Adipose tissue (tissue), 3 donors: ENCODE measurements at regions not wholly inside any gene's neighbourhood (a gene's known extent, or its start where the extent isn't known, plus 50 kb on each side); places are given as distances from the start of the nearest gene placed in this dataset.

Experiments
- H3K27ac ChIP-seq: one replicate; pipeline ENCODE4 v1.5.1; 2013; ENCODE audit warnings: low read depth, low read length
- WGBS, 3 donors: extraction: QIAGEN DNeasy Blood & Tissue Kit; methylation state at CpG; one replicate each; pipeline ENCODE4 v1.1.7; 2013; 5-methylcytosine and 5-hydroxymethylcytosine counted together
- donor health status: healthy with polysubstance abuse.
- donor health status: Bipolar disorder and iron deficiency.
- donor health status: healthy.

- WGBS, 3 donors, result 59 to 94% (median 90%) methylated on average over 7 of the region's 7 CpGs
- H3K27ac ChIP-seq, result no peak overlapping the region
Measured at GRCh38 chr21:16563795-16564194, 834.0 kb downstream of the USP25 start.

DNA sequence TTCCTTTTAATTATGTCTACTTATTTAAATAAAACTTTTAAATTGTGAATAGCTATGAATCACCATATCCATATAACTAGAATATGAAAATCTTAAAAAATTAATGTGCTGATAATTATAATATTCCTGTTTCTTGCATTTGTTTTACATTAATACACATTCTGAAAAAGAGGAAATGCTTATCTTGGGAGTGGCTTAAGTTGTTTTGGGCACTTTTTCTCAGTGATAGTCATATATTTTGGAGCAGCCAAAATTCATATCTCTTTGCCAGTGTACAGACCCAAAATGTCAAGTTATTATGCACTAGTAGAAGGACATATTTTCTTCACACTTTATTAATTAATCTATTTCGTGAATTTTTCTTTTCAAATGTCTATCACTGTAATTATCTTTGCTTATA is 838.5 kb downstream of the USP25 start:
- no peak overlapping the region for H3K27ac ChIP-seq
- WGBS, 3 donors, result 65 to 77% (median 70%) methylated on average over 1 of the region's 1 CpG

- no peak overlapping the region for H3K27ac ChIP-seq
- WGBS, 3 donors, result 57 to 87% (median 82%) methylated on average over 2 of the region's 2 CpGs
Measured at GRCh38 chr21:16568661-16569060, 838.9 kb downstream of the USP25 start.

GRCh38 chr21:16569679-16570078 is 839.9 kb downstream of the USP25 start:
- H3K27ac ChIP-seq, result no peak overlapping the region
- WGBS, 3 donors, result 89 to 100% (median 94%) methylated on average over 1 of the region's 1 CpG

DNA sequence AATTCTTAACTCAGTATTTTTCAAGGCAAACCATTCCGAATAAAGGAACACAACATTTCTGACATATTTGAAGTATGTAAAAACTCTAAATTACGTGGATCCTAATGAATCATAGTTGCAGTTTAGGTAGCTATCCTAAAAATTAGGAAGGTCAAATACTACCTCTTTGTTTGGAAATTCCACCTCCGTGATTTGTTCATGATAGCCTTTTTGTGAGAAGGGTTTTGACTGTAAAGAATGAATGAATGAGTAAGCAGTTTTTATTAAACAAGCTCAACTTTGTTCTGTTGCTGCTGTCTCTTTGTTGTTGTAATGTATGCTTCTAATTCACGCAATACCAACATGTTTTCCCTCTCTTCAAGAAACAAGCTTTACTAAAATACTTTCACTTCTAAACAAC is 840.4 kb downstream of the USP25 start:
- WGBS, 3 donors, result 77 to 89% (median 86%) methylated on average over 4 of the region's 4 CpGs
- H3K27ac ChIP-seq, result no peak overlapping the region

DNA sequence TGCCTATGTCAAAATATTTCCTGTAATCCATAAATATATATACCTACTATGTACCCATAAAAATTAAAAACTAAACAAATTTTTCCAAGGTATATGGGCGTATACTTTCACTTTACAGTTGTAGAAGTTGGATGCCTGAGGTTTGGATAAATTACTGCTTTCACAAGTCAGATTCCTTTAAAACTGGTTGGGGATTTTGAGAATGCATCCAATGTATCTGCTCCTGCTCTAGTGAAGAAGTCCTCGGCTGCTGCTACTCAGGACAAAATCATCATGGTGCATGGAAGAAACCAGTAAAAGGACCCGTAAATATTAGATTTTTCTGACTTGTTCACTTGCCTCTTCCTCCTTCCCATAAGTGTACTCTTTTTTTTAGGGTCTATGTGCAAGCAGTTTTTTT is 841.1 kb downstream of the USP25 start:
- 81 to 86% (median 84%) methylated on average over 3 of the region's 3 CpGs for WGBS, 3 donors
- no peak overlapping the region for H3K27ac ChIP-seq

GRCh38 chr21:16571594-16571993 is 841.8 kb downstream of the USP25 start:
- WGBS, 3 donors, result 87 to 93% (median 88%) methylated on average over 3 of the region's 3 CpGs

DNA sequence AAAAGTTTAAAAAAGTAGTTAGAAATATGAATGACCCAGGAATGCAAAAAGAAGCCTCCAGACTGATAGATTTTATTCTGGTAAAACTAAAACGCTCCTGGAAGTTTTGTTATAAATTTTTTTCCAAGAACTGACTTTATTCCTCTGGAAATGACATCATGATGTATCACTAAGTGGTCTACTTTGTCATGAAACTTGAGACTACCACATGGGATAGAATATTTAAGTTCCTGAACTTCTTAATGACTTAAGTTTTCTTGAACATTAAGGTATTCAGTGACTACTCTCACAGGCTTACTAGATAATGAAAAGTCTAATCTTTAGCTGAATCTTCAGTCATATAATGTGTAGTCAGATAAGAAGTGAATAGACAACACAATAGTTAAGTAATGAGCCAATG is 842.2 kb downstream of the USP25 start:
- 69 to 80% (median 78%) methylated on average over 1 of the region's 1 CpG for WGBS, 3 donors
- H3K27ac ChIP-seq, result no peak overlapping the region

More at GRCh38 chr21:16571594-16571993, 841.8 kb downstream of the USP25 start:
- no peak overlapping the region for H3K27ac ChIP-seq

- 72 to 100% (median 74%) methylated on average over 1 of the region's 1 CpG for WGBS, 3 donors
- H3K27ac ChIP-seq, result no peak overlapping the region
Measured at GRCh38 chr21:16573578-16573977, 843.8 kb downstream of the USP25 start.

DNA sequence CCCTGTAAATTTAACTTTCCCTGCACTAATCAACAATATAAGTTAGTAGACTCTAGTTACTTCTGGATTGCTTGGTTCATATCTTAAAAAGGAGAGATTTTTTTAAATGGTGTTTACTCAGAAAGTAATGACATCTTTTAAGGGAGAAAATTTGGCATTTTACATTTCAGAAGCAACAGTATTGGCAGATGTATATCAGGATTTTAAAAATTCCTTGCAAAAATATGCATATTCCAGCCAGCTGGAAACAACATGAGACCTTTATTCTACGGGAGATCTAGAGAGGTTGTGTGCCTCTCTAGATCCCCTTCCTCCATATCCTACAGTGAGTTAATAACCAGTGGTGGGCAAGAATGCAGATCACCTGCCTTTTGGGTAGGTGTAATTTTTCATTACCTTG is 848.2 kb downstream of the USP25 start:
- WGBS, 3 donors, result 55 to 89% (median 73%) methylated on average over 1 of the region's 1 CpG
- H3K27ac ChIP-seq, result no peak overlapping the region

- 36 to 47% (median 46%) methylated on average over 3 of the region's 3 CpGs for WGBS, 3 donors
- no peak overlapping the region for H3K27ac ChIP-seq
Measured at GRCh38 chr21:16578912-16579311, 849.1 kb downstream of the USP25 start.

DNA sequence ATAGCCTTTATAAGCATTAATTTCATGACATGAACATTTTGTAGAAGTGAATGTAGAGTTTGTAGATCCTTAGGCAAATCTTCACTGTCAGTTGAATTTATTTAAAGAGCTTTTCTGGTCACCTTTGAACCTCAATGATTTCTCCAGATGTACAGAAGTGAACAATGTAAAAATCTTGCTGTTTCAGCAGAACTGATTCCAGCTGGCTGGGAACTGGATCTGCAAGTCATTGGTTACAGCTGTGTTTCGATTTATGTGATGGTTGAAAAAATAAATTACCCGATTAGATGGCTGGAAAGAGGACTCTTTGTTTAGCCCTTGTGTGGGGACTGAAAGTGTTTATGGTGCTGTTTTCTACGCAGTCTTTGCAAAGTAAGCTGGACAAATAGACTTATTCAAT is 849.8 kb downstream of the USP25 start:
- no peak overlapping the region for H3K27ac ChIP-seq
- WGBS, 3 donors, result 18 to 45% (median 32%) methylated on average over 3 of the region's 3 CpGs

DNA sequence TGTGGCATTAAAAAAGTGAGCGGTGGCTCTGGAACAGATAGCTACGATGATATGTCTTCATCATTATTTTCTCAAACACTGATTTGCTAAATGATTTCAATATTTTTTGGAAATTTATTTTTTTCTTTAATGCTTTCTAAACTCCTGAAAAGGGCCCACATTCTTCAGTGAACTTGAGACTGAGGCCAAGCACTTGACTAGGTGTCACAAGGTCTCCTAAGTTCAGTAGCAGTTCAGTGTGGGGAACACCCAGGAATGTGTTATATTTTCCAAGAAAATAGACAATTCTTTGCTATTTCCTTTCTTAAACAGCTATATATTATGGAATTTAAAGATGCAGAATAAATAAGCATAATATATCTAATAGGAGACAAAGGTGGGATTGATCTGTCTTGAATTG is 850.9 kb downstream of the USP25 start:
- no peak overlapping the region for H3K27ac ChIP-seq
- WGBS, 3 donors, result 78 to 91% (median 90%) methylated on average over 2 of the region's 2 CpGs

DNA sequence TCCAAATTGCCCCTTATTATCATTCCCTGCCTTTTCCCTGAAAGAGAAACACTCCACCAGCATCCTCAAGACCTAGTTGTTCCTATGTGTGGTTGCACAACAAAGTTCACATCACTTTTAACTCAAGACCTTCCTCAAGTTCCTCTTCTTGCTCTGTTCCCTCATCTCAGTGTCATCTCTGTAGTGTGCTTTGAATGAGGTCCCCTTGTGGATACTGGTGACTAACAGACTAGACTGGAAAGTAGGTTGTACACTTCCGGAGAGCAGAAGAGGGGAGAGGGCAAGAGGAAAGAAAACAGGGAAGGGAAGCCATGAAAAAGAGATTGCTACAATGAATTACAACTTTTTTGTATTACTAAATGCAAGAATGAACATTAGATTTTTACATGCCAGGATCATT is 853.8 kb downstream of the USP25 start:
- 74 to 89% (median 83%) methylated on average over 1 of the region's 1 CpG for WGBS, 3 donors
- H3K27ac ChIP-seq, result no peak overlapping the region

DNA sequence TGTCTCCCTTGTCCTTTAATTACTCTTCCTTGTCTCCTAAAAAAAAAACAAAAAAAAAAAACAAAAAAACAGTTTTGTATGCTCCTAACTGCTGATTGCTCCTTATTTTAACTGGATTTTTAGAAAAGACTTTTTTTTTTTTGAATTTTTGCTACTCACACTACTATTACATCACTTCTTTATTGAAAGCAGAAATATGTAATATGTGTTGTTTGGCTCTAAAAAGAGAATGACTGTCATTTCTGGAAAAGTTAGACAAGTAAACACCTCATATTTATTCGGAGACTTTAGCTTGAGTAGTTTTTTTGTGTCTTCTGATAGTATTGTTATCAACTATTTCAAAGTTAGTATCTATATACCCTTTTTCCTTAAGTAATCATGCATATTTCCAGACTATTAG is 855.0 kb downstream of the USP25 start:
- H3K27ac ChIP-seq, result no peak overlapping the region
- WGBS, 3 donors, result 61 to 75% (median 68%) methylated on average over 1 of the region's 1 CpG

DNA sequence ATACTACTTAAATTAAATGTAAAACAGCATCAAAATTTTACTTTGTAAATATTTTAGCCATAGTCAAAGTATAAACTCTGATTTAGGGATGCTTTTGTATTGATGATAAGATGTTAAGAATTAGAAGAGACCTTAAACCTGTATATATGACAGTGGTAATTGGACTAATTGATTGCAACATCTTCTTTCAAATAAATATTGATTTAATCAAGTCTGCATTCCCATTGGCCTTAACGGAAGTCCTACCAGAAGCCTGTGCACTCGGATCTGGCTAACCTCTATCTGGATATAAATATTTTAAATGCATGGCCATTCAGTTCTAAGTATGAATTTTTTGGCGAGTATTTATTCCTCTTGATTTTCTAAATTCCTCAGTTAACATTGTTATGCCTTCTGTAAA is 856.1 kb downstream of the USP25 start:
- WGBS, 3 donors, result 88 to 93% (median 88%) methylated on average over 3 of the region's 3 CpGs
- H3K27ac ChIP-seq, result no peak overlapping the region

- 24 to 39% (median 28%) methylated on average over 6 of the region's 6 CpGs for WGBS, 3 donors
- no peak overlapping the region for H3K27ac ChIP-seq
Measured at GRCh38 chr21:16587141-16587581, 857.4 kb downstream of the USP25 start.

GRCh38 chr21:16587681-16588375 is 858.0 kb downstream of the USP25 start:
- WGBS, 3 donors, result 14 to 42% (median 39%) methylated on average over 7 of the region's 7 CpGs
- H3K27ac ChIP-seq, result peak overlapping the region; percentile 53

DNA sequence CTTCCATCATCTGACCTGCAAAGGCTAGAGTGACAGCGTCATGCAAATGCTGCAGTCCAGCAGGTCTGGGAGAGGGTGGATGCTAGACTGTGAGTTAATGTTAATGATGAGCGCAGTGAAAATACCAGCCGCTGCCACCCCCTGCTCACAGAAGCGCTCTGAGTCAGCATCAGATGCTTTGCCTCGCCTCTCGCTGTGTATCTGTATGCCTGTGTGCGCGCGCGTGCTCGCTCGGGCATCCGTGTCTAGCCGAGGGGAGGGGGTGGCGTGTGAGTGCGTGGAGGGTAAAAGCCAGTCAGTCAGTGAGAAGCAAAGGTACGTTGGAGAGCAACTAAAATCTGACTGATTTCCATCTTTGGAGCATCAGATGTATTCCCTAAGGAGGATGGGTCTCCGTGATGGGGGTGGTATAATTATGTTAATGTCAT is 858.7 kb downstream of the USP25 start:
- no peak overlapping the region for H3K27ac ChIP-seq

More for the DNA sequence above, 858.7 kb downstream of the USP25 start:
- 15 to 48% (median 40%) methylated on average over 18 of the region's 18 CpGs for WGBS, 3 donors
